ENCODE measurements at regions not wholly inside any gene's neighbourhood (a gene's known extent, or its start where the extent isn't known, plus 50 kb on each side); places are given as distances from the start of the nearest gene placed in this dataset.

GRCh38 chr15:52984507-52984906 is 194.4 kb upstream of the ONECUT1 start:
- no peaks in the 10 kb centered on the region for H3K27me3 ChIP-seq
- no peaks in the 10 kb centered on the region for H3K9me3 ChIP-seq
- H3K4me1 ChIP-seq (ENCODE audit: insufficient read depth), result no peaks in the 10 kb centered on the region
- H3K27ac ChIP-seq, result no peak overlapping the region
- no peak for DNase-seq
- intact Hi-C loops (cut with DNase I), result no loop called here
- TF ChIP-seq EP300 (IDR thresholded peaks at IDR 0.05), result no peak
- TF ChIP-seq, protein P1, sequence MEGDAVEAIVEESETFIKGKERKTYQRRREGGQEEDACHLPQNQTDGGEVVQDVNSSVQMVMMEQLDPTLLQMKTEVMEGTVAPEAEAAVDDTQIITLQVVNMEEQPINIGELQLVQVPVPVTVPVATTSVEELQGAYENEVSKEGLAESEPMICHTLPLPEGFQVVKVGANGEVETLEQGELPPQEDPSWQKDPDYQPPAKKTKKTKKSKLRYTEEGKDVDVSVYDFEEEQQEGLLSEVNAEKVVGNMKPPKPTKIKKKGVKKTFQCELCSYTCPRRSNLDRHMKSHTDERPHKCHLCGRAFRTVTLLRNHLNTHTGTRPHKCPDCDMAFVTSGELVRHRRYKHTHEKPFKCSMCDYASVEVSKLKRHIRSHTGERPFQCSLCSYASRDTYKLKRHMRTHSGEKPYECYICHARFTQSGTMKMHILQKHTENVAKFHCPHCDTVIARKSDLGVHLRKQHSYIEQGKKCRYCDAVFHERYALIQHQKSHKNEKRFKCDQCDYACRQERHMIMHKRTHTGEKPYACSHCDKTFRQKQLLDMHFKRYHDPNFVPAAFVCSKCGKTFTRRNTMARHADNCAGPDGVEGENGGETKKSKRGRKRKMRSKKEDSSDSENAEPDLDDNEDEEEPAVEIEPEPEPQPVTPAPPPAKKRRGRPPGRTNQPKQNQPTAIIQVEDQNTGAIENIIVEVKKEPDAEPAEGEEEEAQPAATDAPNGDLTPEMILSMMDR (IDR thresholded peaks at IDR 0.05), result no peak
- TF ChIP-seq POLR2A (IDR thresholded peaks at IDR 0.05), result no peak
- H3K36me3 ChIP-seq, result no peaks in the 10 kb centered on the region
- no peak overlapping the region for H3K4me3 ChIP-seq
- 30 to 50% (median 38%) methylated on average over 3 of the region's 3 CpGs for WGBS, 3 donors

GRCh38 chr15:52980446-52980845 is 190.3 kb upstream of the ONECUT1 start:
- Histone ChIP-seq H3K4me3 (no peak overlapping the region), H3K36me3 (no peaks in the 10 kb centered on the region), H3K27ac (no peak overlapping the region), H3K9me3 (no peaks in the 10 kb centered on the region), H3K4me1 (ENCODE audit: insufficient read depth) (no peaks in the 10 kb centered on the region), H3K27me3 (no peaks in the 10 kb centered on the region)
- WGBS, 3 donors, result 58 to 68% (median 60%) methylated on average over 3 of the region's 3 CpGs
- no peak for TF ChIP-seq EP300 (IDR thresholded peaks at IDR 0.05)
- TF ChIP-seq, protein P1 (IDR thresholded peaks at IDR 0.05), result no peak
- no peak for DNase-seq
- intact Hi-C loops (cut with DNase I), result no loop called here

GRCh38 chr15:52976516-52977075 is 186.5 kb upstream of the ONECUT1 start:
- Histone ChIP-seq H3K9me3 (no peaks in the 10 kb centered on the region), H3K27ac (no peak overlapping the region), H3K27me3 (no peaks in the 10 kb centered on the region), H3K4me3 (no peak overlapping the region), H3K4me1 (ENCODE audit: insufficient read depth) (no peaks in the 10 kb centered on the region), H3K36me3 (no peaks in the 10 kb centered on the region)
- intact Hi-C loops (cut with DNase I), result no loop called here
- WGBS, 3 donors, result 81 to 87% (median 84%) methylated on average over 9 of the region's 9 CpGs
- TF ChIP-seq POLR2A (IDR thresholded peaks at IDR 0.05) (no peak), EP300 (IDR thresholded peaks at IDR 0.05) (no peak)
- TF ChIP-seq, protein P1 (IDR thresholded peaks at IDR 0.05), result no peak
- no peak for DNase-seq

- H3K9me3 ChIP-seq, result no peaks in the 10 kb centered on the region
- TF ChIP-seq, protein P1 (IDR thresholded peaks at IDR 0.05), result no peak
- TF ChIP-seq EP300 (IDR thresholded peaks at IDR 0.05) (no peak), POLR2A (IDR thresholded peaks at IDR 0.05) (no peak)
- DNase-seq, result no peak
- H3K36me3 ChIP-seq, result no peaks in the 10 kb centered on the region
- intact Hi-C loops (cut with DNase I), result no loop called here
- no peaks in the 10 kb centered on the region for H3K27me3 ChIP-seq
- WGBS, 3 donors, result 55 to 69% (median 61%) methylated on average over 4 of the region's 4 CpGs
- H3K4me3 ChIP-seq, result no peak overlapping the region
- H3K27ac ChIP-seq, result no peak overlapping the region
- no peaks in the 10 kb centered on the region for H3K4me1 ChIP-seq (ENCODE audit: insufficient read depth)
Measured at GRCh38 chr15:52975941-52976449, 185.9 kb upstream of the ONECUT1 start.
